Epithelial cell of proximal tubule (primary cell): ENCODE measurements at regions not wholly inside any gene's neighbourhood (a gene's known extent, or its start where the extent isn't known, plus 50 kb on each side); places are given as distances from the start of the nearest gene placed in this dataset.

Source experiments
- DNase-seq: peaks from one replicate; pipeline ENCODE4 v3.0.0-alpha.2; 2011; ENCODE audit warnings: low read depth
- H3K4me3 ChIP-seq: 2 replicates; pipeline ENCODE4 v1.5.1; 2011; ENCODE audit warnings: low read depth, mild to moderate bottlenecking, low read length
- CTCF ChIP-seq: conservative IDR thresholded peaks from 2 replicates; pipeline ENCODE4 v1.5.1; 2012; ENCODE audit warnings: low read depth, mild to moderate bottlenecking, low read length

- DNase-seq = no peak
Observed at GRCh38 chr7:13333371-13333770, 645.9 kb downstream of the ARL4A start.

GRCh38 chr7:13336227-13336626 is 648.8 kb downstream of the ARL4A start:
- no peak overlapping the region for H3K4me3 ChIP-seq
- DNase-seq = peak; percentile 23
- no peak for TF ChIP-seq CTCF

More at GRCh38 chr7:13333371-13333770, 645.9 kb downstream of the ARL4A start:
- no peak overlapping the region for H3K4me3 ChIP-seq
- TF ChIP-seq CTCF = no peak

GRCh38 chr7:13352677-13353076 is 636.8 kb downstream of the ETV1 start:
- no peak for DNase-seq
- H3K4me3 ChIP-seq = no peak overlapping the region
- TF ChIP-seq CTCF = no peak

- no peak for DNase-seq
- no peak overlapping the region for H3K4me3 ChIP-seq
- TF ChIP-seq CTCF = no peak
Observed at GRCh38 chr7:13359656-13360055, 629.8 kb downstream of the ETV1 start.

GRCh38 chr7:13386741-13387140 is 602.7 kb downstream of the ETV1 start:
- H3K4me3 ChIP-seq = no peak overlapping the region
- no peak for DNase-seq
- no peak for TF ChIP-seq CTCF

- no peak for DNase-seq
- no peak for TF ChIP-seq CTCF
- H3K4me3 ChIP-seq = no peak overlapping the region
Observed at GRCh38 chr7:13407911-13408310, 581.6 kb downstream of the ETV1 start.

- DNase-seq = no peak
- H3K4me3 ChIP-seq = no peak overlapping the region
- TF ChIP-seq CTCF = no peak
Observed at GRCh38 chr7:13411151-13411550, 578.3 kb downstream of the ETV1 start.
